ENCODE measurements at regions not wholly inside any gene's neighbourhood (a gene's known extent, or its start where the extent isn't known, plus 50 kb on each side); places are given as distances from the start of the nearest gene placed in this dataset.

- TF ChIP-seq, protein P1, sequence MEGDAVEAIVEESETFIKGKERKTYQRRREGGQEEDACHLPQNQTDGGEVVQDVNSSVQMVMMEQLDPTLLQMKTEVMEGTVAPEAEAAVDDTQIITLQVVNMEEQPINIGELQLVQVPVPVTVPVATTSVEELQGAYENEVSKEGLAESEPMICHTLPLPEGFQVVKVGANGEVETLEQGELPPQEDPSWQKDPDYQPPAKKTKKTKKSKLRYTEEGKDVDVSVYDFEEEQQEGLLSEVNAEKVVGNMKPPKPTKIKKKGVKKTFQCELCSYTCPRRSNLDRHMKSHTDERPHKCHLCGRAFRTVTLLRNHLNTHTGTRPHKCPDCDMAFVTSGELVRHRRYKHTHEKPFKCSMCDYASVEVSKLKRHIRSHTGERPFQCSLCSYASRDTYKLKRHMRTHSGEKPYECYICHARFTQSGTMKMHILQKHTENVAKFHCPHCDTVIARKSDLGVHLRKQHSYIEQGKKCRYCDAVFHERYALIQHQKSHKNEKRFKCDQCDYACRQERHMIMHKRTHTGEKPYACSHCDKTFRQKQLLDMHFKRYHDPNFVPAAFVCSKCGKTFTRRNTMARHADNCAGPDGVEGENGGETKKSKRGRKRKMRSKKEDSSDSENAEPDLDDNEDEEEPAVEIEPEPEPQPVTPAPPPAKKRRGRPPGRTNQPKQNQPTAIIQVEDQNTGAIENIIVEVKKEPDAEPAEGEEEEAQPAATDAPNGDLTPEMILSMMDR (IDR thresholded peaks at IDR 0.05): no peak
- TF ChIP-seq TCF12 (IDR thresholded peaks at IDR 0.05) (no peak), PBX3 (IDR thresholded peaks at IDR 0.05) (no peak)
- TF ChIP-seq, protein P2, sequence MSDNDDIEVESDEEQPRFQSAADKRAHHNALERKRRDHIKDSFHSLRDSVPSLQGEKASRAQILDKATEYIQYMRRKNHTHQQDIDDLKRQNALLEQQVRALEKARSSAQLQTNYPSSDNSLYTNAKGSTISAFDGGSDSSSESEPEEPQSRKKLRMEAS (IDR thresholded peaks at IDR 0.05; ENCODE audit: low read depth): no peak
Measured at GRCh38 chr15:27670486-27671209, 428.5 kb downstream of the OCA2 start.
